HUDEP-2 (cell line): ENCODE measurements at regions not wholly inside any gene's neighbourhood (a gene's known extent, or its start where the extent isn't known, plus 50 kb on each side); places are given as distances from the start of the nearest gene placed in this dataset.
A peak's percentile ranks its signal among the peaks of the same experiment; 100 is the strongest.

ENCODE experiments used
- DNase-seq, 76 experiments: peaks; one replicate each; lab custom pipeline; 2025; ENCODE audit not compliant: unreplicated experiment in 76 of 76; lab: John Stamatoyannopoulos, UW

DNA sequence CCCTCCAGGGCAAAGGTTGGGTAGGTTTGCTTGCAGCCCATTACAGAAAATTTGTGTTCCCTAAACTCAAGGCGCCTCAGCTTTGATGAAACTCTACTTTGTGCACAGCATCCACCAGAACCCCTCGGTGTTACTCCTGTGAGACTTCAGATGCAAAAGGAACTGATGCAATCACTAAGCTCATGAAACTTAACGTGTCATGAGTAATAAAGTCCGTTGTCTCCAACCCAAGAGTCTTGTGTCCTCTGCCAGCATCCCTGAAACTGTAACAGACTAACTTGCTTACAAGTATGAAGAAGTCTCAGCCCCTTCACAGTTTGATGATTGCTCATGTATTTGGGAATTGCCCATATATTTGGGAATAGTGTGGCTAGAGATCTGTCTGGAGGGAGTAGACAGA, 74.8 kb upstream of the MARCHF10 start:
- no peak for DNase-seq

- DNase-seq, result no peak
These were observed 74.2 kb upstream of the MARCHF10 start for GRCh38 chr17:62882284-62882683.

DNA sequence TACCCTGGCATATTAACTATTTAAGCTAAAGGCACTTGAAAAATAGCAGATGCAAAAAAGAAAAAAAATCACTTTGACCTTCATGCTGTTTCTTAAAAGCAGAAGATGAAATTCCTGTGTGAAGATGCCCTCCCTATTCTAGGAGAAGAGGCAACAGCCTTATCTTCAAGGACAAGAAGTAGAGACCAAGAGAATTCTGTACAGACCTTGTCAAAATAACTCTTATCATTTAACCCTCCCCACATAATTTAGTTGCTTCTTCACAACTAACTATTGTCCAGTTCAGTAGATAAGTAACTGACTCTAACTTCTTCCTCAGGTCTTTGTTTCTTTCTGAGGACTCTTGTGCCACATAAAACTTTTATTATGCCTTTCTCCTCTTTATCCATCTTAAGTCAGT, 72.0 kb upstream of the MARCHF10 start:
- no peak for DNase-seq

- no peak for DNase-seq
These were observed 68.7 kb upstream of the MARCHF10 start for GRCh38 chr17:62876673-62877405.

DNA sequence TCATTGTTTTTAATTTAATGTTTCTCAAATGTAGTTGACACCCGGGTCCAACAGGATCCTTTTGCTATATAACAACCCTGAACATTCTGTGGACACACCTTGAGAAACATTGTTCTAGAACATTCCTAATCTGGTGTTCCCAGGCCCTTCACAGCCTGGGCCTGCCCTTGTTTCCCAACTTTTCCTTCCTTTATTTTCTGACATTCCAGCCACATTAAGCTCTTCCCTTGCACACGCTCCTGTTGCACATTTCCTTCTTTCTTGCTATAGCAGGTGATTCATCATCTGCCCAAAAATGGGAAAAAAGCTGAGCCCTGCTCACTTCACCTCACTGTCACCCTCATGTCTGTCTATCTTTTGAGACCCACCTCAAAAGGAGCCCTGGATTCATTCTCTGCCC, 67.9 kb upstream of the MARCHF10 start:
- DNase-seq, result no peak

DNA sequence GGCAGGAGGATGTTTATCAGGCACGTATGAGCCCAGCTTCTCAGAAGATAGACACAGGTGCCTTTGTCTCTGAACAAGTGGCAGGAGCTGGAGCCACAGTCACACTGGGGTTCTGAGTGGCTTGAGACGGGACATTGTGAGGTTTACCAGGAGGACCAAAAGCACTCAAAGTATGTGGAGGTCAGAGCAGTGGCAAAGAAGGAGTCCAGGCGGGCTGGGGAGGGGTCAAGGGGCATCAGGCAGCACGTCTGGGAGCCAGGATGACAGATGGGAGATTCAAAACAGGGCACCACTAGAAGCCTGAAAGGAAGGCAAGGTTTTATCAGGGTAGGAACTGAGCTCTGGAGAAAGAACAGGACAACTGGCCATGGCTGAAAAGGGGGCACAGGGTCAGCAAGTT, 67.2 kb upstream of the MARCHF10 start:
- no peak for DNase-seq

GRCh38 chr17:62871291-62871690, 63.2 kb upstream of the MARCHF10 start:
- no peak for DNase-seq

DNA sequence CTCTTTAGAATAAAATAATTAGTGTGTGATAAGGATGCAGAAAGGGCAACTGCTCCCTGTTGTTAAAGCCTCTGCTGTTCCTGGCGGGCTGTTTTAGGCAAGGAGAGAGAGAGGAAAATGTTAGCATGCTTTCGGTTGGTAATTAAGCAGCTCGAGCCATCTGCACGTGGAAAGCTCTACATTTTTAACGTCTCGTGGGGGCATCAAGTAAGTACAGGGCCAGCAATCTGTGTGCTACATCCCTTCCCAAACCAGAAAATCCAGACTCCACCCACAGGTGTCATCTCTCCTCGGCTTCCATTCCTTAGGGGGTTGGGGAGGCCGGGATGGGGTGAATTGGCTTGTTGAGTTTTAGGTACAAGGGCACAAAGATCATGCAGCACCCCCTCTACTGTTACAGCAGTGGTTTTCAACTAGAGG, 62.4 kb upstream of the MARCHF10 start:
- DNase-seq, result no peak

DNA sequence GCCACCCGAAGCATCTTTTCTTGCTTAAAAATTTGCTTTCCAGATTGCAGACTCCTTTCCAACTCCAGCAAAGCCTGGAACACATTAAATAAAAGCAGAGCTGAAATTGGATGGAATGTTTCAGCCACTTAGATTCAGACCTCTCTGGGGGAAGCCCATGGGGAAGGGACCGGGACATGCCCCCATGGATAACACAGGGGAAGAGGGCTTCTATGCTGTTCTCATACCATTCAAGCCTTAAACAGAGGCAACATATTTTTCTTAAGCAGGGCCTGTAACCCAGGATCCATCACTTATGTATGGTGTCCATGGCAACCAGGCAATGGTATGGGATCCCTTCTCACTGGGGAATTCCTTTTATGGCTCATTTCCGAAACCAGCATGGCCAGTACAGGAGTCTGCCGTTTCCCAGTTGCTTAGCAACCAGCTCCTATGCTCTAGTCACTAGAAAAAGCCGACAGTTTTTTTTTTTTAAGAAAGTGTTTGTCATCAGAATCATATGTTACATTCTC, 62.0 kb upstream of the MARCHF10 start:
- DNase-seq, result no peak

GRCh38 chr17:62868723-62869122, 60.6 kb upstream of the MARCHF10 start:
- DNase-seq, result no peak

DNA sequence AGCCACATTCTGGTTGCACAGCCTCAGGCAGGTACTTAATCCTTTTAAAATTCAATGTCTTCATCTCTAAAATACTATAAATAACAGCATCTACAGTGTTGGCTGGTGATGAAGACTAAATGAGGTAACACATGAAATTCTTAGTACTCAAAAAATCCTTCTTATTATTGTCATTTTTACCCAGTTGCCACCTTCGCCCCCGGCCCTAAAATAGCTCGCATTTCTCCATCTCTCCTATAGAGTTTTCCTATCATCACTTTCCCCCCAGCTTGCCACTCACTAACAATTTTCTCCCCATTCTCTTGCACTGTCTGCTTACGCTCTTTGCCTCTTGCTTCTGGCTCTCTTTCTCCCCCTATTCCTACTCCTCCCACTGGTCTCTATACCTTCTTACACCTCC, 59.9 kb upstream of the MARCHF10 start:
- no peak for DNase-seq

DNA sequence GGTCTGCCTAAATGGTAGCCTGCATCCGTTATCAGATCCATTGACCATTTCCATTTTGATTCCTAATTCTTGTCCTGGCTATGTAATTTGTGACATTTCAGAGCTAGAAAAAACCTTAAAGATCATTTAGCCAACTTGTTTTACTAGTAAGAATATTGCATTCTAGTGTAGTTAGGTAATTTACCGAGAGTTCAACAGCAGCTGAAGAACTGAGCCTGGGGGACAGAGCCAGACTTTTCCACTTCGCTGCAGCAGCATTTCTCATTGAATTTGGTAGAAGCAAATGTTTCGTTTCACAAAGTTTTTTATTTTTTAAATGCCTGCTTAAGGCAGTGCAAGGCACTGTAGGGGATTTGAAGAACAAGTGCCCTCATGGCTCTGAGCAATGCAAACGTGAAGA, 59.2 kb upstream of the MARCHF10 start:
- DNase-seq, result no peak

GRCh38 chr17:62866471-62866870, 58.4 kb upstream of the MARCHF10 start:
- no peak for DNase-seq

GRCh38 chr17:62865586-62865985, 57.5 kb upstream of the MARCHF10 start:
- peak in 1 of 76 experiments; percentile 17 for DNase-seq

DNA sequence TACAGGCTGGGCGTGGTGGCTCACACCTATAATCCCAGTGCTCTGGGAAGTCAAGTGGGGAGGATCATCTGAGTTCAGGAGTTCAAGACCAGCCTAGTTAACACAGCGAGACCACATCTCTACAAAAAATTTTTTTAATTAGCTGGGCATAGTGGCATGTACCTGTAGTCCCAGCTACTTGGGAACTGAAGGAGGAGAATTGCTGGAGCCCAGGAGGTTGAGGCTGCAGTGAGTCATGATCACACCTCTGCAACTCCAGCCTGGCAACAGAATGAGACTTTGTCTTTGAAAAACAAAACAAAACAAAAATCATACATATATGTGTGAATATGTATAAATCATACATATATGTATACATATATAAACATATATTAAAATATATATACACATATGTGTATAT, 54.1 kb upstream of the MARCHF10 start:
- DNase-seq, result no peak

DNA sequence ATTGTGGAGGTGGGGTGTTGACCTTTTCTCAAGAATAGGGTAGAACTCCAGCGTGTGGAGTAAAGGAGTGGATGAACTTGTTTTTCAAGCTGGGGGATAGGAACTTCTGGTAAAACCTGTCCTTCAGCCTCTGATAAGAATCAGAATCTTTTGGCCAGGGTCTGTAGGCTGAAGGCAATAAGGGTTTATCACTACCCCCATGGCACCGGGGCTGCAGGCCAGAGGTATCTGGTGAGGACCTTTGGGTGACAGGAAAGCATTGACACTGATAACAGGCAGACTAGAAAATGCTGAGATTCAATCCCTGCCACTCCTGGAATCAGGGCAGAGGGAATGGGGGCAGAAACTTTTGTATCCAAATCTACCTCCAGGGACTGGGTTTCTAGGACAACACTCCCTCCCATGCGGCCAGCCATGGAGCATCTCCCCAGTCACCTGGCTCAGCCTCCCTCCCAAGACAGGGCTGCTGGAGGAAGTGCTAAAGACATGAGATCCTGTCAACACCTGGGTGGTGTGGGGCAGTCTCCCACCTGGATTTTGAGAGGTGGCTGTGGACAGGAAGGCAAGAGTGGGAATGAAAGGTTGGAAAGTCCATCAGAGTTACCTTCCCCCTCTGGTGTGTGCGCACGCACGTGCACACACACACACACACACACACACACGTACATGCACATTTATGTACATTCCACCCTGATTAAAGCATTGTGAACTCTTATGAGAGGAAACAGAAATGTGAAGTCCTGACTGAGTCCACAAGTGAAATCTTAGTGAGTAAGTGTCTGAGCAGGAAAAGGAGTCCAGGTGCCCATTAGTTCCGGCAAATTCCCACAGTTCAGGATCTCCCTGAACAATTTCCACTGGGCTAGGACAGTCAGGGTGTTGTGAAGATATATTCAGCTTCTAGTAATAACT, 53.1 kb upstream of the MARCHF10 start:
- no peak for DNase-seq

DNA sequence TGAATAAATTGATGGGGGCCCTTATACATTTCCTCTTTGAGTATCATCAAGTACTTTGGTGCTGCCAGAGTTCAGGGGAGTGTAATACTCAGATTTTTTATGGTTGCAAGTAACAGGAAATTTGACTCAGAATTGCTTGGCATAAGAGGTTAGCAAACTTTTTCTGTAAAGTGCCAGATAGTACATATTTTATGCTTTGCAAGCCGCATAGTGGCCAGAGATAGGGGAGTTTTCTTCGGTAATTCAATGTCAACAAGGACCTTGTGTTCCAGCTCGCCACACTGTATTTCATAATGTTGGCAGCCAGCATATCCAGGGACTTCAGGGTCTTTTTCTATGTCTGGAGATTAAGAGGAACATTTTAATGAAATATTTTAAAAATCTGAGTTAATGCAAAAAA, 51.0 kb upstream of the MARCHF10 start:
- no peak for DNase-seq
